ENCODE measurements at regions not wholly inside any gene's neighbourhood (a gene's known extent, or its start where the extent isn't known, plus 50 kb on each side); places are given as distances from the start of the nearest gene placed in this dataset.

- TF ChIP-seq CTCF (IDR thresholded peaks at IDR 0.05) (no peak), POLR2A (IDR thresholded peaks at IDR 0.05) (no peak)
Observed at GRCh38 chr3:104526901-104527401, 839.8 kb upstream of the ALCAM start.

Data from sigmoid colon (tissue), 3 donors.